Brain microvascular endothelial cell (primary cell): ENCODE measurements at regions not wholly inside any gene's neighbourhood (a gene's known extent, or its start where the extent isn't known, plus 50 kb on each side); places are given as distances from the start of the nearest gene placed in this dataset.

Experiments
- DNase-seq: peaks from one replicate; pipeline ENCODE4 v3.0.0-alpha.2; 2020
- H3K27ac ChIP-seq: fragments of 250-450 bp; sonication (Bioruptor Pico); 2 replicates; pipeline ENCODE4 v1.5.1; 2020; ENCODE audit warnings: mild to moderate bottlenecking, moderate library complexity
- H3K27me3 ChIP-seq: fragments of 250-450 bp; sonication (Bioruptor Pico); replicated peaks from 2 replicates; pipeline ENCODE4 v1.5.1; 2020; ENCODE audit warnings: mild to moderate bottlenecking
- H3K36me3 ChIP-seq: fragments of 250-450 bp; sonication (Bioruptor Pico); replicated peaks from 2 replicates; pipeline ENCODE4 v1.5.1; 2020; ENCODE audit warnings: mild to moderate bottlenecking
- H3K4me3 ChIP-seq: 2 replicates; pipeline ENCODE4 v1.5.1; 2011; ENCODE audit warnings: low read depth, mild to moderate bottlenecking, control low read depth, low read length, moderate library complexity
- CTCF ChIP-seq: IDR thresholded peaks from 2 replicates; pipeline ENCODE4 v1.5.1; 2011; ENCODE audit warnings: low read depth, mild to moderate bottlenecking, moderate library complexity, low read length, control low read depth, inconsistent platforms; ENCODE audit errors: missing control alignments
- in situ Hi-C: cut with HindIII; loops from 2 replicates; pipeline ENCODE4 v1.10.0; 2017; ENCODE audit warnings: low sequenced_read_pairs, low pct_ligation_motif_present

GRCh38 chr18:77187189-77187588 lies 54.6 kb upstream of the MBP start:
- Histone ChIP-seq H3K36me3 (no peaks in the 10 kb centered on the region), H3K27me3 (no peaks in the 10 kb centered on the region), H3K4me3 (no peak overlapping the region), H3K27ac (no peak overlapping the region)
- no peak for TF ChIP-seq CTCF
- DNase-seq: no peak
- in situ Hi-C loops: no loop called here

GRCh38 chr18:77191071-77191751 lies 58.4 kb upstream of the GALR1 start:
- no peak for TF ChIP-seq CTCF
- H3K4me3 ChIP-seq: no peak overlapping the region
- no peak for DNase-seq
- H3K27ac ChIP-seq: no peak overlapping the region
- H3K27me3 ChIP-seq: no peaks in the 10 kb centered on the region
- in situ Hi-C loops: no loop called here
- no peaks in the 10 kb centered on the region for H3K36me3 ChIP-seq

GRCh38 chr18:77197073-77197472 lies 52.6 kb upstream of the GALR1 start:
- no peak overlapping the region for H3K27ac ChIP-seq
- H3K36me3 ChIP-seq: no peaks in the 10 kb centered on the region
- in situ Hi-C loops: no loop called here
- no peak overlapping the region for H3K4me3 ChIP-seq
- no peak for DNase-seq
- H3K27me3 ChIP-seq: no peaks in the 10 kb centered on the region
- peak; percentile 37 for TF ChIP-seq CTCF

- Histone ChIP-seq H3K4me3 (no peak overlapping the region), H3K27ac (no peak overlapping the region), H3K27me3 (no peaks in the 10 kb centered on the region), H3K36me3 (no peaks in the 10 kb centered on the region)
- no peak for DNase-seq
- no peak for TF ChIP-seq CTCF
- in situ Hi-C loops: no loop called here
Measured at GRCh38 chr18:77198663-77199062, 51.0 kb upstream of the GALR1 start.

GRCh38 chr18:77199707-77200106 lies 49.9 kb upstream of the GALR1 start:
- Histone ChIP-seq H3K27me3 (no peaks in the 10 kb centered on the region), H3K4me3 (no peak overlapping the region), H3K27ac (no peak overlapping the region), H3K36me3 (no peaks in the 10 kb centered on the region)
- in situ Hi-C loops: loop anchor here (25.0 kb wide), 1 partner anchor 137 kb away; no protein-coding TSS in a partner anchor
- TF ChIP-seq CTCF: no peak
- no peak for DNase-seq
